GM12873 (cell line): ENCODE measurements at regions not wholly inside any gene's neighbourhood (a gene's known extent, or its start where the extent isn't known, plus 50 kb on each side); places are given as distances from the start of the nearest gene placed in this dataset.

ENCODE experiments used
- TF ChIP-seq, protein P1 (sequence below): IDR thresholded peaks from 2 replicates; pipeline ENCODE4 v1.5.1; 2012; ENCODE audit warnings: low read depth, mild to moderate bottlenecking, moderate library complexity, low read length, control low read depth; ENCODE audit not compliant: insufficient read depth; ENCODE audit errors: missing control alignments

DNA sequence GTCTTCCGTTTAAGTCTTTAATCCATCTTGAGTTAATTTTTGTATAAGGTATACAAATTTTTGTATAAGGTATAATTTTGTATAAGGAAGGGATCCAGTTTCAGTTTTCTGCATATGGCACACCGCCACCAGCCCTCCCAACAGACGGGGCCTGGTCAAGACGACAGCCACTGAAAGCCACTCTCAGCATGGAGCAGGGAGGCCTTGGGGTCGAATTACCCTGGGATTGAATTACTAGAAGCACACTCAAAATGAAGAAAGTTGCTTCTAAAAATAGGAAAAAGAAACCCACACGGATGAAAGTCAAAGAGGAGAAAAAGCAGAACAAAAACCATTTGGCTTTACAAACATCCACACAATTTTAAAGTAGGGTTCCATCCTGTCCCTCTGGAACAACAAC lies 586.2 kb upstream of the ADAMTS16 start:
- TF ChIP-seq, protein P1, sequence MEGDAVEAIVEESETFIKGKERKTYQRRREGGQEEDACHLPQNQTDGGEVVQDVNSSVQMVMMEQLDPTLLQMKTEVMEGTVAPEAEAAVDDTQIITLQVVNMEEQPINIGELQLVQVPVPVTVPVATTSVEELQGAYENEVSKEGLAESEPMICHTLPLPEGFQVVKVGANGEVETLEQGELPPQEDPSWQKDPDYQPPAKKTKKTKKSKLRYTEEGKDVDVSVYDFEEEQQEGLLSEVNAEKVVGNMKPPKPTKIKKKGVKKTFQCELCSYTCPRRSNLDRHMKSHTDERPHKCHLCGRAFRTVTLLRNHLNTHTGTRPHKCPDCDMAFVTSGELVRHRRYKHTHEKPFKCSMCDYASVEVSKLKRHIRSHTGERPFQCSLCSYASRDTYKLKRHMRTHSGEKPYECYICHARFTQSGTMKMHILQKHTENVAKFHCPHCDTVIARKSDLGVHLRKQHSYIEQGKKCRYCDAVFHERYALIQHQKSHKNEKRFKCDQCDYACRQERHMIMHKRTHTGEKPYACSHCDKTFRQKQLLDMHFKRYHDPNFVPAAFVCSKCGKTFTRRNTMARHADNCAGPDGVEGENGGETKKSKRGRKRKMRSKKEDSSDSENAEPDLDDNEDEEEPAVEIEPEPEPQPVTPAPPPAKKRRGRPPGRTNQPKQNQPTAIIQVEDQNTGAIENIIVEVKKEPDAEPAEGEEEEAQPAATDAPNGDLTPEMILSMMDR = no peak

DNA sequence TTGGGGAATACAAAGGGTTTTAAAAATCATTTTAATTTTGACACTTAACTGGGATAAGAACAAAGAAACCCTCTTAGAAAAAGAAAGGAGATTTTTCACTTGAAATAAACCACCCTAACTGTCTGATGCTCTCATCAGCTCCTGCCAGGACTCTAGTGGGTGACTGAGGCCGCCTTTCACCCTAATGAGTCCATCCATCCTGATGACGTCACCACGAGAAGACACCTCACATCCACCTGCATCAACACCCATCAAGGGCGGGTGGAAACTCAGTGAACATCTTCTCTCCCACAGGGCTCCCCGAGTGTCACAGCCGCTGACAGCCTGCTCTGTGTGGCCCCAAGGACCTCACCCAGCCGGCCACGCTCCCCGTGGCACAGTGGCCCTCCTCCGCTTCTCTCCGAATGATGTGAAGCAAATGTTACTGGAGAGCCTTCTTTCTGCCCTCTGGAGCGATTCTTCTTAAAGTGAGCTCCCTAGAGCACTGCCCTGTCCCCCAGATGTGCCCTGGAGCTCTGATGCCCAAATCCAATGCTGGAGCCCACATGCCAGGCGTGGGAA lies 584.3 kb upstream of the ADAMTS16 start:
- TF ChIP-seq, protein P1 = no peak

DNA sequence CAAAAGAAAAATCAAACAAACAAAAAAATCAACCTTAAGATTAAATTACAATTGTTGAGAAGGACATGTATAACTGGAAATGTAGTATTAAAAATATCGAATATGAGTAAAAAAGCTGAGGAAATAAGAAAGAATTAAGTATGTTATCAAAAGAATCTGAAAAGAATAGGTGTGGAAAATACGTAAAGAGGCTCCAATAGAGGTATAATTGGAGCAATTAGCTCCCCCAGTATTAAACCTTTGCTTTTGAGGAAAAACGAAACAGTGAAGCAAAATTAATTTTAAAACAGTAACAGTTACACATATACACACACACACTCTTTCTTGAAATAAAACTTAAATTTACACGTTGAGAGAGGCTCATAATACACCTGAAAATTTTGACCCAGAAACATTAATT lies 578.7 kb upstream of the ADAMTS16 start:
- TF ChIP-seq, protein P1 = no peak

DNA sequence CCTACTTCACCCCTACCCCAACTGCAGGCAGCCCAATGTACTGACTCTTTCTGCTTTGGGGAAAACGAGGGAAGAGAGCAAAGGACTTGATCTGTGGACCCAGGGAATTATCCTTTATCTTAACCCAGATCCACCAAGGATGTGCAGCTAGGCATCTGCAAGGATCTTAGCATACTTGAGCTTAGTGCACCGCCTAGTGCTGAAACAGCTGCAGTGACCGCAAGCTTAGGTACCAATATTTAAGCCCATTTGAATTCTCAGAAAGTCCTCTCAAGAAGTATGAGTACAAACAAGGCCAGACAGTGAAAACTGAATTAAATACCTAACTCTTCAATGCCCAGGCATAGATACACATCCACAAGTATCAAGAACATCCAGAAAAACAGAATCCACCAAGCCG lies 576.7 kb upstream of the ADAMTS16 start:
- TF ChIP-seq, protein P1 = no peak

DNA sequence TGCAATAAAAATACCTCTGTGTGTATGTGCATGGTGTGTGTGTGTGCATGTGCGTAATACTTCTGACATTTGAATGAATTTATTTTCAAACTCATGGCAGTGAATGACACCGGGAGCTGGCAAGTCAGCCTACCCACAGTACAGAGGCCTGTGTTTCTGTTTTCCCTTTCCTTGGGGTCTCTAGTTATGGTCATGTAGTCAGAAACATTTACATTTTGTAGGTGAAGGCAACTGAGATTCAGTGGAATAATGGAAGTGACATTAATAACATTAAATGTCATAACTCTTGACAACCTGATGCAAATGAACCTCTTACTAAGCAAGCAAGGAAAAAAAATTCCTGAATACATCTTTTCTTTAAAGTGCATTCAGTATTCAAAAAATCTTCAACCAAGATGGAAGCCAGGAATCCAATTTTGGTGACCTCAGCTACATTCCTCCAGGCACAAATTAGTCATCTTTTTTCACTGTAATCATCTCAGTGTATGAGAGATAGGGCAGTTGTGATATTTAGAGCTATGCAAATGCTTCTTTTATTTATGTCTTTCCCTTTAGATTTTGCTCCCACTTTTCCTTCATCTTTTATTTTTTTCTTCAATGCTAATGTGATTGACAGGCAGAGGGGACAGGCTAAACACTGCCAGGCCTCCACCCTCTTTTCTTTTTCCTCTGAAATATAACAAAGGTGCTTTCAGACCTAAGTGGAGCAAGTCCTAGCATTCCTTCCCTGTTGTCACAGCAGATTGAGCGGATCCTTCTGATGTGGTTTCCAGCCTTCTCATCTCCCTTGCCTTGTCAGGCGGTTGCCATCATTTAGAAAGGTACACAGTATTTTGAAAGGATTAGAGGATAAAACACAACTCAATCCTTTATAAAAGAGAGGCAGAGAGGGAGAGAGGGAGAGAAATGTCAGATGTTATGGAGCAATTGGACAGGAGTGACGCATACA lies 569.8 kb upstream of the ADAMTS16 start:
- TF ChIP-seq, protein P1 = no peak

DNA sequence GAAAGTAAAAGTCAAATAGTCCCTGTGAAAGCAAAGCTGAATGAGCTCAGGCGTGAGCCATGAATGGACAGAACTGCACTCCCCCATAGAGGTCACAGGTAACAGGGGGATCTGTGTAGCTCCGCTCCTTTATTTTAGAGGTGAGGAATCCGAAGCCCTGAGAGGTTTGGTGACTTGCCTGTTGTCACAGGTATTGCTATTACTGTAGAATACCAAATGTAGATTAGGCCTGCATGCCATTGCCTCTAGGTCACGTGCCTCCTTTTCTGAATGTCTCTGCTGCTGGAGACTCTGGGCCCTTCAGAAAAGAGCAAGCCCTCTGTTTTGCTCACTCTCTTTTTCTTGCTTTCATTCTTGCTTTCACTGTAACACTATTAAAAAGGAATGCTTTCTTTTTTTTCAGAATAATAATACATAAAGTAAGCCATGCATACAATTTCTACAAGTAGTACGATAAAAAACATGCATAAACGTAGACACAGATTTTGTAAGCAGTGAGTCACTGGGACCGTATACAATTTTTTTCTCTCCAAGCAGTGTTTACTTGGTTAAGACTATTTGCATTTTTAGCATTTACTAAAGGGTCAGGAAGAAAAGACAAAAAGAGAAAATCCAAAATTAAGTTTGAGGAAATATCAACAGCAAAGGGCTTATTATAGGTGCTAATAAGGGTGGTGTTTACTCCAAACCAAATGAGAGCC lies 568.7 kb upstream of the ADAMTS16 start:
- TF ChIP-seq, protein P1 = no peak
